Small intestine (tissue), 7 donors: ENCODE measurements at regions not wholly inside any gene's neighbourhood (a gene's known extent, or its start where the extent isn't known, plus 50 kb on each side); places are given as distances from the start of the nearest gene placed in this dataset.

Experiments
- DNase-seq, 2 donors: peaks; one replicate each; pipeline versions ENCODE4 v3.0.0 to v3.0.0-alpha.2; 2013
- FAIRE-seq: peaks from 2 replicates; lab custom pipeline; 2012; peaks lifted over from hg19 to GRCh38; lab: Jason Lieb, UNC
- H3K27ac ChIP-seq, 3 donors: one replicate each; pipeline ENCODE4 v1.5.1; 2013; ENCODE audit warnings: low read length in 2 of 3, mild to moderate bottlenecking in 2 of 3, control low read depth in 1 of 3, inconsistent platforms in 1 of 3, low read depth in 1 of 3, moderate library complexity in 1 of 3
- H3K27me3 ChIP-seq, 3 donors: one replicate each; pipeline ENCODE4 v1.6.1; 2013; ENCODE audit warnings: low read length in 3 of 3, inconsistent platforms in 1 of 3; ENCODE audit not compliant: control insufficient read depth in 3 of 3, insufficient read depth in 3 of 3
- H3K36me3 ChIP-seq, 3 donors: one replicate each; pipeline ENCODE4 v1.6.1; 2013; ENCODE audit warnings: low read length in 3 of 3, inconsistent platforms in 1 of 3, low read depth in 1 of 3, mild to moderate bottlenecking in 1 of 3, moderate library complexity in 1 of 3; ENCODE audit not compliant: control insufficient read depth in 3 of 3, insufficient read depth in 2 of 3
- H3K4me1 ChIP-seq, 3 donors: one replicate each; pipeline ENCODE4 v1.6.1; 2013; ENCODE audit warnings: low read length in 2 of 3, inconsistent platforms in 1 of 3, low read depth in 1 of 3, mild to moderate bottlenecking in 1 of 3, moderate library complexity in 1 of 3; ENCODE audit not compliant: control insufficient read depth in 3 of 3, insufficient read depth in 2 of 3
- H3K4me3 ChIP-seq, 3 donors: one replicate each; pipeline ENCODE4 v1.5.1; 2013; ENCODE audit warnings: low read length in 3 of 3, control low read depth in 1 of 3, inconsistent platforms in 1 of 3, low read depth in 1 of 3, mild to moderate bottlenecking in 1 of 3, moderate library complexity in 1 of 3
- H3K9me3 ChIP-seq, 2 donors: one replicate each; pipeline ENCODE4 v1.6.1; 2013; ENCODE audit warnings: low read depth in 1 of 2, low read length in 1 of 2; ENCODE audit not compliant: control insufficient read depth in 2 of 2, insufficient read depth in 1 of 2
- WGBS, 3 donors: extraction: QIAGEN DNeasy Blood & Tissue Kit; methylation state at CpG; one replicate each; pipeline ENCODE4 v1.1.7; 2013; 5-methylcytosine and 5-hydroxymethylcytosine counted together
- donor health status: healthy with polysubstance abuse.
- donor health status: control.
- donor health status: control.
- donor health status: Bipolar disorder and iron deficiency.
- donor health status: healthy.

DNA sequence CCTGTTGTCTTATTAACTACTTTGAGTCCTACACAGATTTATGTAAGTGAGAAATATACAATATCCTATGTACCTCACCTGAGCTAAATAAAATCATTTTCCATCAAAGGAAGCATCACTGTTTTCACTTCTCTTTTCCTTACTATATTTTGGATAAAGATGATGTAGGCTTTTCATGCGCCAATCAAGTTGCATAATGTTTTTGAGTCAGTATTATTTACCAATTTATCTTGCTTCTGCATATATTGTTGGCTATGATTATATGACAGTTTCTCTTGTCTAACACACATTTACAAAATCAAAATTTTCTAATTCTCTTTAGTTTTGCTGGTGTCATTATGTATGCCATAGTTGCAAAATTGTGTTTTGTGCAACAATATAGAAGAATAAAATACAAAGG, 67.9 kb upstream of the FRY start:
- Histone ChIP-seq H3K36me3 (no peaks in the 10 kb centered on the region), H3K27me3 (no peaks in the 10 kb centered on the region), H3K4me1 (peaks cover 0 to 15% (median 9%) of the 10 kb centered on the region in 3 donors), H3K9me3 (no peaks in the 10 kb centered on the region), H3K27ac (no peak overlapping the region), H3K4me3 (no peak overlapping the region)
- 91 to 96% (median 93%) methylated on average over 1 of the region's 1 CpG for WGBS, 3 donors
- FAIRE-seq (no peak), DNase-seq (no peak)

- H3K9me3 ChIP-seq = no peaks in the 10 kb centered on the region
- peaks cover 0 to 15% (median 9%) of the 10 kb centered on the region in 3 donors for H3K4me1 ChIP-seq
- FAIRE-seq (no peak), DNase-seq (no peak)
- H3K36me3 ChIP-seq = no peaks in the 10 kb centered on the region
- no peak overlapping the region for H3K4me3 ChIP-seq
- WGBS, 3 donors = 76 to 84% (median 78%) methylated on average over 2 of the region's 2 CpGs
- no peak overlapping the region for H3K27ac ChIP-seq
- no peaks in the 10 kb centered on the region for H3K27me3 ChIP-seq
These were observed 67.4 kb upstream of the FRY start for GRCh38 chr13:31964168-31964567.

DNA sequence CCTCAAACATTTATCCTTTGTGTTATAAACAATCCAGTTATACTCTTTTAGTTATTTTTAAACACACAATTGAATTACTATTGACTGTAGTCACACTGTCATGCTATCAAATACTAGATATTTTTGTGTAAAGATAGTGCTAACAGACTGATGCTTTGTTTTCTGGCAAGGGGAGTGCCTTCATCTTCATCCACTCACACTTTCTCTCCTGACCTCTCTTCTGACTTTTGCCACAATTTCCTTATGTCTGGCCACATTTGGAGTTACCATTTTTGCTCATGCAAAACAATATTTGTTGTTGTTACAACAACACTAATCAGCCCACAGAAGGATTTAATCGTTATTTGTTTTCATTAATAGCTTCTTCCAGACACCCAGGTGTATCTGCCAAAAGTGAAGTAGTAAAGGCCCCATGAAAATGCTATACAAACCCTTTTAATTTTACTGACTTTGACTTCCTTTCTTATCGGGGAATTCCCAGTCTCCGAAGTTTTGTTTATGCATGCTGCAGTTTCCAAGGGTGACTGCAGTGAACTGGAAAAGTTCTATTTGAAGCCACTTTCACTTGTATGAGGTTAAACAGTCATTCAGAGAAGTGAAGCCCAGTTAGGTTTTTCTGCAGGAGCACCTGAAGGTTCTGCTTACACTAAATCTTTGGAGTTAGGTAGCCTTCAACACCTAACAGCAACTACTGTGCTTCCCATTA, 66.1 kb upstream of the FRY start:
- no peaks in the 10 kb centered on the region for H3K9me3 ChIP-seq
- no peak overlapping the region for H3K4me3 ChIP-seq
- no peaks in the 10 kb centered on the region for H3K36me3 ChIP-seq
- 7 to 23% (median 15%) methylated on average over 3 of the region's 3 CpGs for WGBS, 3 donors
- peaks cover 0 to 2% (median 0%) of the 10 kb centered on the region in 3 donors for H3K27me3 ChIP-seq
- DNase-seq (peak; percentile 20 to 66), FAIRE-seq (no peak)
- no peak overlapping the region for H3K27ac ChIP-seq
- H3K4me1 ChIP-seq = peaks cover 0 to 15% (median 9%) of the 10 kb centered on the region in 3 donors

DNA sequence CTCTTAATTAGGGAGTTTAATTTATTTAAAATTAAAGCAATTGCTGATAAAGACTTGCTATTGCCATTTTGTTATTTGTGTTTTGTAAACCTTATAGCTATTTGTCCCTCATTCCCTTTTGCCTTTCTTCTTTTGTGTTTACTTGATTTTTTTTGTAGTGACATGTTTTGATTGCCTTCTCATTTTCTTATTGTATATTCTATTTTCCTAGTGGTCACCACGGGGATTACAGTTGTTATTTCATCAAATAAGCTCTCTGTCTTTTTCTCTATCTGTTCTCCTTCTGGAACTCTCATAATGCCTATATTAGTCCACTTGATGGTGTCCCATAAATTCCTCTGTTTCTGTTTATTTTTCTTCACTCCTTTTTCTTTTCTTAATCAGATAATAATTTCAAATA, 64.4 kb upstream of the FRY start:
- no peak for DNase-seq
- 72 to 73% (median 73%) methylated on average over 1 of the region's 1 CpG for WGBS, 3 donors
- no peak for FAIRE-seq

DNA sequence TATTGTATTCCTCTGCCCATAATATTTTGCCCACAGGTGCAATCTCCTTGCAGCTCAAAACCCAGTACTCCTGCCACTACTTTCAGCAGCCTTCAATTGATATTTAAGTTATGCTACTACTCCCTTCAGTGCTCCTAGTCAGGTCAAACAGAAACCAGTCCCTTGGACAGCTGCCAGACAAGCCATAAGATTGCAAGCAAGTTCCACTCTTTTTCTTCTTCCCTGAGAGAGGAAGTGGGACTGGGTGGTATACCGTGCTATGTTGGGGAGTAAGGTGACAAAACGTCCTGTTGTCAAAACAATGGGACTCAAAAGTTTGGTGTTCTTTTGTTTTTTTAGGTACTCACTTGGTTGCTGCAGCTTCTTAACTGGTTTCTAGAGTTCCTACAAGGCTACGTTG, 63.1 kb upstream of the FRY start:
- DNase-seq (peak; percentile 57 to 62), FAIRE-seq (no peak)
- 33 to 49% (median 42%) methylated on average over 3 of the region's 3 CpGs for WGBS, 3 donors
- peaks cover 0 to 15% (median 9%) of the 10 kb centered on the region in 3 donors for H3K4me1 ChIP-seq
- no peaks in the 10 kb centered on the region for H3K36me3 ChIP-seq
- peaks cover 0 to 2% (median 0%) of the 10 kb centered on the region in 3 donors for H3K27me3 ChIP-seq
- no peak overlapping the region for H3K4me3 ChIP-seq
- no peak overlapping the region for H3K27ac ChIP-seq
- H3K9me3 ChIP-seq = no peaks in the 10 kb centered on the region

More for the DNA sequence above, 64.4 kb upstream of the FRY start:
- Histone ChIP-seq H3K27ac (no peak overlapping the region), H3K9me3 (no peaks in the 10 kb centered on the region), H3K4me3 (no peak overlapping the region), H3K4me1 (peaks cover 0 to 15% (median 9%) of the 10 kb centered on the region in 3 donors), H3K36me3 (no peaks in the 10 kb centered on the region), H3K27me3 (peaks cover 0 to 2% (median 0%) of the 10 kb centered on the region in 3 donors)

- Histone ChIP-seq H3K9me3 (no peaks in the 10 kb centered on the region), H3K27ac (no peak overlapping the region), H3K27me3 (peaks cover 0 to 2% (median 0%) of the 10 kb centered on the region in 3 donors), H3K4me3 (no peak overlapping the region), H3K36me3 (no peaks in the 10 kb centered on the region), H3K4me1 (peaks cover 0 to 15% (median 9%) of the 10 kb centered on the region in 3 donors)
- no peak for FAIRE-seq
- DNase-seq = no peak
- 40 to 72% (median 51%) methylated on average over 3 of the region's 3 CpGs for WGBS, 3 donors
These were observed 61.2 kb upstream of the FRY start for GRCh38 chr13:31970231-31970930.

DNA sequence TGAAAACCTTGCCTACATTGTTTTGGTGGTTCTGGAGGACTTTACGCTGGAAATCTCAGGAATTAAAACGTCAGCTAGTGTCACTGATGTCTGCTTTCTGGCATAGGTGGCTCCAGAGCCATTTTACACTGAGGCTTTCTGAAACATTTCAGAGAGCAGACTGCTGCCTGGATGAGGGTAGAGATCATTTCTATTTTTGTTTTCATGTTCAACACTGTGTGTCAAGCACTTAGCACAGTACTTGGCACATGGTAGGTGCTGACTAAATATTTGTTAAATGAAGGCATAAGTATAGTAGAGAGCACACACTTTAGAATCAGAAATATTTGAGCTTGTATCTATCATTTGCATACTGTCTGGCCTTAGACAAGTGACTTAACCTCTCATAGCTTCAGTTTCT, 59.1 kb upstream of the FRY start:
- FAIRE-seq (no peak), DNase-seq (no peak)
- Histone ChIP-seq H3K4me1 (peaks cover 0 to 7% (median 0%) of the 10 kb centered on the region in 3 donors), H3K9me3 (no peaks in the 10 kb centered on the region), H3K4me3 (no peak overlapping the region), H3K27ac (no peak overlapping the region), H3K27me3 (peaks cover 0 to 2% (median 0%) of the 10 kb centered on the region in 3 donors), H3K36me3 (no peaks in the 10 kb centered on the region)
- WGBS, 3 donors = 85 to 95% (median 85%) methylated on average over 2 of the region's 2 CpGs

- FAIRE-seq (no peak), DNase-seq (no peak)
- no peaks in the 10 kb centered on the region for H3K4me1 ChIP-seq
- H3K4me3 ChIP-seq = no peak overlapping the region
- WGBS, 3 donors = 81 to 83% (median 83%) methylated on average over 3 of the region's 3 CpGs
- no peaks in the 10 kb centered on the region for H3K27me3 ChIP-seq
- H3K27ac ChIP-seq = no peak overlapping the region
- H3K36me3 ChIP-seq = no peaks in the 10 kb centered on the region
- no peaks in the 10 kb centered on the region for H3K9me3 ChIP-seq
These were observed 53.6 kb upstream of the FRY start for GRCh38 chr13:31978021-31978420.
